Germinal center (tissue), 1 donor: ENCODE measurements at regions not wholly inside any gene's neighbourhood (a gene's known extent, or its start where the extent isn't known, plus 50 kb on each side); places are given as distances from the start of the nearest gene placed in this dataset.

Experiments used
- DNase-seq: peaks from one replicate; pipeline ENCODE4 v3.0.0; 2012; ENCODE audit warnings: mixed read lengths, low spot score

GRCh38 chr11:28536504-28537267 is 428.5 kb downstream of the METTL15 start:
- no peak for DNase-seq

DNA sequence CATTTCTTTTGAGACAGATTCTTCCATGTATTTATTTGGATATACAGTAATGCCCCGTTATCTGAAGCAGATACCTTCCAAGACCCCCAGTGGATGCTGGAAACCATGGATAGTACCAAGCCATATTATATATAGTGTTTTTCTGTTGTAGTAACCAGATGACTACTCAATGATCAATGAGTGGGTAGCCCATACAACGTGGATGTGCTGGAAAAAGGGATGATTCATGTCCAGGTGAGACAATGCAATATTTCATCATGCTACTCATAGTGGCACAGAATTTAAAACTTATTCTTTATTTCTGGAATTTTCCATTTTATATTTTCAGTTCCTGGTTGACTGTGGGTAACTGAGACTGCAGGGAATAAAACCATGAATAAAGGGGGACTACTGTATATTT is 427.5 kb downstream of the METTL15 start:
- DNase-seq, result no peak

GRCh38 chr11:28529540-28530410 is 421.6 kb downstream of the METTL15 start:
- DNase-seq, result no peak

- DNase-seq, result no peak
Observed at GRCh38 chr11:28529046-28529445, 420.9 kb downstream of the METTL15 start.

DNA sequence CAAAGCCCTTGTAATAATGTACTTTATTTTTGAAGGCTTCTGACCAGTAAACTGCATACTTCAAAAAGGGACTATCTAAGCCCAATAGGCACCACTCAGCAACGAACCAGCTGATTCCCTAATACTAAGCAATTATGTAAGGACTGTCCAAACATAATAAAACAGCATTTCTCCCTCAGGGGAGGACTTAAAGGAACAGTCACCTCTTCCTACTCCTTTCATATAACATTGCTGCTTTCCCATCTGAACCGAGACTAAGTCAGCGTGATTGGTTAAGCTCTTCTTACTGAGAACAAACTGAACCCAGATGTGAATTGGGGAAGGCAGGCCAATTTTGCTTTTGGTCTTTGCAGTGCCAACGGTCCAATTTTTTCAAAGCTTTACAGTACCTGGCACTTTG is 420.0 kb downstream of the METTL15 start:
- DNase-seq, result no peak

DNA sequence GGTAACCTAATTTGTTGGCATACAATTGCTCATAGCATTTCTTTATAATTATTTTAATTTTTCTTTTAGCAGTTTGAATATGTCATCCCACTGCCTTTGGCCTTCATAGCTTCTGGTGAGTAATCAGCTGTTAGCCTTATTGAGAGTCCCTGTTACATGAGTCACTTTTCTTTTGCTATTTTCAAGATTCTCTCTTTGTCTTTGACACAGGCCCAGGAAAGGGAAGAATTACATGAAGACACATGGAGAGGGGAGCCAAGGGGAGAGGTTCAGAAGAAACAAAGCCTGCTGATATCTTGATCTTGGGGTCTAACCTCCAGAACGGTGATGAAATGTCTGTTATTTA is 418.2 kb downstream of the METTL15 start:
- no peak for DNase-seq

GRCh38 chr11:28525636-28526405 is 417.6 kb downstream of the METTL15 start:
- no peak for DNase-seq

DNA sequence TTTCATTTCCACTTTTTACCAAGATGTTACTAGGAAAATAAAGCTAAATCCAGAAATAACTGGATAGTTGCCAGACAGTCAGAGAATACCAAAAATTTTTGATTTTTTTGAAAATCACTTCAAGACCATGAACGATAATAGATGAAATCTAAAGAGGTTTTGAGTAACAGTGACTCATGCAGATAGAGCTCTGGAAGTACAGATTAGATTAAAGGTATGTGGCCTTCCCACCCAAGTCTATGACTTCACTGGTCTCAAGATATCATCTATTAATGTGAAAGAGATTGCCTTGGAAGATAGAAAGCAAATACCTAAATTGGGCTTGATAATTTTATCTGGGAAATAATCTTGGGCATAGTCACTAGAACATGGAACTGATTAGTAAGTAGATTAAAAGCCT is 415.9 kb downstream of the METTL15 start:
- DNase-seq, result no peak

- no peak for DNase-seq
Observed at GRCh38 chr11:28521075-28521474, 412.9 kb downstream of the METTL15 start.

GRCh38 chr11:28520291-28520690 is 412.1 kb downstream of the METTL15 start:
- DNase-seq, result no peak

GRCh38 chr11:28518825-28519224 is 410.6 kb downstream of the METTL15 start:
- no peak for DNase-seq

GRCh38 chr11:28517621-28518020 is 409.4 kb downstream of the METTL15 start:
- DNase-seq, result no peak

GRCh38 chr11:28514391-28514790 is 406.2 kb downstream of the METTL15 start:
- no peak for DNase-seq

GRCh38 chr11:28512143-28512756 is 404.1 kb downstream of the METTL15 start:
- DNase-seq, result no peak

DNA sequence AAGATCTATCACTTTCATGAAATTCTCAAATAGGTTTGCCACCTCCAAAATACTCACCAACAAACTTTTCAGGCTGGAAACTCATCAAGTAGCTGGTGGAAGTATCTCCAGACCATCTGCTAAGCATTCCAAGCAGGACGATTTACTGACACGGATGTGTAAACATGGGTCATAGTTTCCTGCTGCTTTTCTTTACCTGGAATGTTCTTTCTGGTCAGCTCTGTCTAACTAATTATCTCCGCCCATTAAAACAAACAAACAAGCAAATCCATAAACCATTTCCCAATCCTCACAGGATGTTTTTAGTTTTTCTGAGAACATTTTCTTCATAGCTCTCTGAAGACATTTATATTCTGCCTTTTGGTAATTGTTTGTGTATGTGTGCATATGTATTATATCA is 397.0 kb downstream of the METTL15 start:
- DNase-seq, result no peak

GRCh38 chr11:28504555-28505110 is 396.4 kb downstream of the METTL15 start:
- no peak for DNase-seq

GRCh38 chr11:28495333-28495732 is 387.1 kb downstream of the METTL15 start:
- DNase-seq, result no peak

- no peak for DNase-seq
Observed at GRCh38 chr11:28491431-28491830, 383.2 kb downstream of the METTL15 start.

DNA sequence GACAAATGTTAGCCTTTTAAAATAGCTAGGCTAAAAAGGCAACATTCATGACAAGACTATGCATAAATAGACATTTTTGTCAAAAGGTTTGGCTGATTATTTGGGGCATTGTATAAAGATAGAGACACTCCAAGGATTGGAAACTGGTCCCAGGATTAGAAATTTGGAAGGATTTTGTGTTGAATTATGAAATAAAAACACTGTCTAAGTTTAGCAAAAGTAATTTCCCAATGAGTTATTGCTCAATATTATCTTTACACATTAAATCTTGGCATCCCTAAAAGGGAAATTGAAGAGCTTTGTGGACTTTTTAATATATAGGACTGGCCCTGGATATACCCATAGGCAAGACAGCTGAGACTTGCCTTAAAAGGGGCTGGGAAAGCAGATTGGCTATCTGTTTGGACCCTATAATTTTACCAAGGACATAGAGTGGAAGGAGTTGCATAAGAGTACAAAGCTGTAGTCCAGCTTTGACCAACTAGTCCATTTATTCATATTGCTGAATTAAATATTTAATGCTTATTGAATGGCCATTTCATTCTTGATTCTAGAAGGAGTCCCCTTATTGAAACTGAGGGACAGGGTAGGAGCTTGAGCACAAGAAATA is 382.7 kb downstream of the METTL15 start:
- no peak for DNase-seq

- DNase-seq, result no peak
Observed at GRCh38 chr11:28488336-28488735, 380.1 kb downstream of the METTL15 start.

- DNase-seq, result no peak
Observed at GRCh38 chr11:28483072-28483867, 375.1 kb downstream of the METTL15 start.
